Mesenchymal stem cell (in vitro differentiated cells and primary cell): ENCODE measurements at regions not wholly inside any gene's neighbourhood (a gene's known extent, or its start where the extent isn't known, plus 50 kb on each side); places are given as distances from the start of the nearest gene placed in this dataset.

Experiments used
- DNase-seq: peaks from one replicate; pipeline ENCODE4 v3.0.0-alpha.2; 2013
- H2AFZ ChIP-seq: one replicate; pipeline ENCODE4 v1.6.1; 2013; ENCODE audit warnings: low read depth, mild to moderate bottlenecking, control low read depth, inconsistent platforms, low read length, moderate library complexity
- H2AK5ac ChIP-seq: 2 replicates; pipeline ENCODE4 v1.6.1; 2013; ENCODE audit warnings: low read length, moderate library complexity, mild to moderate bottlenecking, inconsistent platforms; ENCODE audit not compliant: severe bottlenecking
- H2BK120ac ChIP-seq: one replicate; pipeline ENCODE4 v1.6.1; 2013; ENCODE audit warnings: low read depth, mild to moderate bottlenecking, inconsistent platforms, low read length, moderate library complexity
- H2BK12ac ChIP-seq, 2 experiments: one replicate each; pipeline ENCODE4 v1.6.1; 2013; ENCODE audit warnings: inconsistent platforms in 2 of 2, low read length in 2 of 2, mild to moderate bottlenecking in 2 of 2, moderate library complexity in 2 of 2, control low read depth in 1 of 2
- H2BK15ac ChIP-seq: one replicate; pipeline ENCODE4 v1.6.1; 2013; ENCODE audit warnings: mild to moderate bottlenecking, low read depth, inconsistent platforms; ENCODE audit not compliant: poor library complexity, severe bottlenecking
- H2BK5ac ChIP-seq: 2 replicates; pipeline ENCODE4 v1.6.1; 2013; ENCODE audit warnings: low read depth, mild to moderate bottlenecking, low read length, control low read depth, inconsistent platforms; ENCODE audit not compliant: poor library complexity, severe bottlenecking
- H3K14ac ChIP-seq, 2 experiments: one replicate each; pipeline ENCODE4 v1.6.1; 2013; ENCODE audit warnings: inconsistent platforms in 2 of 2, low read length in 2 of 2, control low read depth in 1 of 2, mild to moderate bottlenecking in 1 of 2, moderate library complexity in 1 of 2
- H3K18ac ChIP-seq, 2 experiments: one replicate each; pipeline ENCODE4 v1.6.1; 2013; ENCODE audit warnings: inconsistent platforms in 2 of 2, low read length in 2 of 2, control low read depth in 1 of 2, low read depth in 1 of 2, mild to moderate bottlenecking in 1 of 2
- H3K23ac ChIP-seq, 2 experiments: one replicate each; pipeline ENCODE4 v1.6.1; 2013; ENCODE audit warnings: inconsistent platforms in 2 of 2, low read length in 2 of 2, mild to moderate bottlenecking in 2 of 2, moderate library complexity in 2 of 2, control low read depth in 1 of 2
- H3K27ac ChIP-seq: 2 replicates; pipeline ENCODE4 v1.5.1; 2013; ENCODE audit warnings: mild to moderate bottlenecking, moderate library complexity, low read length, control low read depth, inconsistent platforms; ENCODE audit not compliant: poor library complexity, severe bottlenecking
- H3K27me3 ChIP-seq, 2 experiments: 2 replicates each; pipeline versions ENCODE4 v1.6.1 to v1.7.0; 2013; ENCODE audit warnings: low read length in 2 of 2, mild to moderate bottlenecking in 2 of 2, moderate library complexity in 2 of 2, control low read depth in 1 of 2, inconsistent platforms in 1 of 2; ENCODE audit not compliant: control insufficient read depth in 1 of 2, insufficient read depth in 1 of 2
- H3K36me3 ChIP-seq, 2 experiments: 2 replicates each; pipeline versions ENCODE4 v1.6.1 to v1.7.0; 2013; ENCODE audit warnings: low read length in 2 of 2, control low read depth in 1 of 2, inconsistent platforms in 1 of 2, low read depth in 1 of 2, mild to moderate bottlenecking in 1 of 2; ENCODE audit not compliant: insufficient read depth in 2 of 2, control insufficient read depth in 1 of 2
- H3K4ac ChIP-seq, 2 experiments: one replicate each; pipeline ENCODE4 v1.6.1; 2013; ENCODE audit warnings: inconsistent platforms in 2 of 2, low read length in 2 of 2, mild to moderate bottlenecking in 2 of 2, moderate library complexity in 2 of 2, control low read depth in 1 of 2, low read depth in 1 of 2
- H3K4me1 ChIP-seq: 2 replicates; pipeline ENCODE4 v1.6.1; 2013; ENCODE audit warnings: low read depth, low read length, control low read depth; ENCODE audit not compliant: control insufficient read depth, insufficient read depth
- H3K4me2 ChIP-seq: 2 replicates; pipeline ENCODE4 v1.6.1; 2013; ENCODE audit warnings: low read length, mild to moderate bottlenecking, inconsistent platforms; ENCODE audit not compliant: poor library complexity, severe bottlenecking
- H3K4me3 ChIP-seq, 2 experiments: 2 replicates each; pipeline versions ENCODE4 v1.5.1 to v1.7.0; 2013; ENCODE audit warnings: low read length in 2 of 2, mild to moderate bottlenecking in 2 of 2, control low read depth in 1 of 2, low read depth in 1 of 2; ENCODE audit not compliant: insufficient read depth in 1 of 2
- H3K79me1 ChIP-seq: replicated peaks from 2 replicates; pipeline ENCODE4 v1.6.1; 2013; ENCODE audit warnings: mild to moderate bottlenecking, control low read depth, low read length, inconsistent platforms; ENCODE audit not compliant: poor library complexity, severe bottlenecking
- H3K9ac ChIP-seq: 2 replicates; pipeline ENCODE4 v1.7.0; 2013; ENCODE audit warnings: mild to moderate bottlenecking, low read length, moderate library complexity
- H3K9me3 ChIP-seq: 2 replicates; pipeline ENCODE4 v1.7.0; 2013; ENCODE audit warnings: mild to moderate bottlenecking, low read length; ENCODE audit not compliant: control insufficient read depth
- H4K8ac ChIP-seq: one replicate; pipeline ENCODE4 v1.6.1; 2013; ENCODE audit warnings: inconsistent platforms, mild to moderate bottlenecking, low read length, moderate library complexity
- H4K91ac ChIP-seq: one replicate; pipeline ENCODE4 v1.6.1; 2013; ENCODE audit warnings: mild to moderate bottlenecking, low read length, inconsistent platforms
- WGBS: methylation state at CpG from one replicate; pipeline ENCODE4 v1.1.7; 2013; ENCODE audit warnings: mixed read lengths; 5-methylcytosine and 5-hydroxymethylcytosine counted together

GRCh38 chr16:85555719-85556455 lies 57.2 kb upstream of the GSE1 start:
- Histone ChIP-seq H2AFZ (no peak overlapping the region), H3K4me2 (peak overlapping the region; percentile 64), H3K27ac (no peak overlapping the region), H2BK120ac (peak overlapping the region; percentile 98), H3K27me3 (no peaks in the 10 kb centered on the region), H3K18ac (peak overlapping the region; percentile 90 to 99), H4K8ac (no peak overlapping the region), H4K91ac (peak overlapping the region; percentile 93), H3K4ac (peak overlapping the region in 1 of 2 experiments; percentile 94), H3K14ac (peak overlapping the region; percentile 36 to 88), H3K9ac (peak overlapping the region; percentile 91), H2BK15ac (peak overlapping the region; percentile 7), H3K9me3 (no peaks in the 10 kb centered on the region), H3K4me1 (peaks cover 28% of the 10 kb centered on the region), H3K4me3 (peak overlapping the region; percentile 85 to 88), H3K23ac (peak overlapping the region in 1 of 2 experiments; percentile 68), H2BK5ac (no peak overlapping the region), H2AK5ac (no peak overlapping the region), H2BK12ac (peak overlapping the region in 1 of 2 experiments; percentile 77), H3K36me3 (peaks cover 0 to 4% of the 10 kb centered on the region in 2 experiments), H3K79me1 (peaks cover 14% of the 10 kb centered on the region)
- under 1% methylated on average over 34 of the region's 43 CpGs for WGBS
- DNase-seq: no peak

- Histone ChIP-seq H3K79me1 (peaks cover 20% of the 10 kb centered on the region), H4K91ac (peak overlapping the region; percentile 93), H4K8ac (no peak overlapping the region), H3K14ac (peak overlapping the region; percentile 36 to 88), H3K9ac (peak overlapping the region; percentile 91), H2BK15ac (peak overlapping the region; percentile 80), H3K4me3 (peak overlapping the region; percentile 85 to 88), H3K4me2 (peak overlapping the region; percentile 64), H3K4me1 (peaks cover 26% of the 10 kb centered on the region), H3K23ac (peak overlapping the region in 1 of 2 experiments; percentile 68), H2AFZ (no peak overlapping the region), H3K27me3 (no peaks in the 10 kb centered on the region), H2BK12ac (no peak overlapping the region), H2BK5ac (peak overlapping the region; percentile 23), H2BK120ac (peak overlapping the region; percentile 94), H3K18ac (peak overlapping the region; percentile 90 to 99), H3K27ac (no peak overlapping the region), H3K36me3 (no peaks in the 10 kb centered on the region), H2AK5ac (no peak overlapping the region), H3K4ac (peak overlapping the region; percentile 81 to 94), H3K9me3 (no peaks in the 10 kb centered on the region)
- DNase-seq: peak; percentile 63
- 2% methylated on average over 36 of the region's 65 CpGs for WGBS
Observed at GRCh38 chr16:85556456-85557082, 56.6 kb upstream of the GSE1 start.

- Histone ChIP-seq H2AK5ac (no peak overlapping the region), H3K36me3 (peaks cover 0 to 2% of the 10 kb centered on the region in 2 experiments), H2AFZ (no peak overlapping the region), H3K23ac (no peak overlapping the region), H3K27ac (peak overlapping the region; percentile 31), H3K14ac (peak overlapping the region in 1 of 2 experiments; percentile 12), H3K27me3 (no peaks in the 10 kb centered on the region), H3K4me1 (peaks cover 31% of the 10 kb centered on the region), H3K9ac (peak overlapping the region; percentile 91), H3K4me2 (peak overlapping the region; percentile 64), H3K9me3 (no peaks in the 10 kb centered on the region), H4K8ac (peak overlapping the region; percentile 3), H2BK12ac (peak overlapping the region in 1 of 2 experiments; percentile 1), H3K18ac (peak overlapping the region; percentile 59 to 64), H2BK15ac (peak overlapping the region; percentile 80), H3K79me1 (peaks cover 25% of the 10 kb centered on the region), H2BK120ac (no peak overlapping the region), H3K4me3 (peak overlapping the region; percentile 85 to 88), H2BK5ac (peak overlapping the region; percentile 23), H4K91ac (peak overlapping the region; percentile 96), H3K4ac (peak overlapping the region in 1 of 2 experiments; percentile 82)
- peak; percentile 64 for DNase-seq
- under 1% methylated on average over 18 of the region's 22 CpGs for WGBS
Observed at GRCh38 chr16:85557083-85557970, 55.8 kb upstream of the GSE1 start.
